ENCODE measurements at regions not wholly inside any gene's neighbourhood (a gene's known extent, or its start where the extent isn't known, plus 50 kb on each side); places are given as distances from the start of the nearest gene placed in this dataset.
"Not testable (repeated sequence)": the region's sequence is repeated elsewhere in the genome, so short reads cannot be mapped to it uniquely, and the experiment has no call there.

GRCh38 chr5:105163547-105163946, 1601.0 kb upstream of the NUDT12 start:
- DNase-seq (ENCODE audit: low read depth): no peak
- TF ChIP-seq CTCF (IDR thresholded peaks at IDR 0.05; ENCODE audit: low read depth, low read length, missing control alignments): no peak

GRCh38 chr5:105162557-105162956, 1600.0 kb upstream of the NUDT12 start:
- H3K4me3 ChIP-seq (ENCODE audit: low read depth, low read length); DNase-seq (ENCODE audit: low read depth): not testable (repeated sequence)

More at GRCh38 chr5:105163547-105163946, 1601.0 kb upstream of the NUDT12 start:
- H3K4me3 ChIP-seq (ENCODE audit: low read depth, low read length): no peak overlapping the region

- H3K4me3 ChIP-seq (ENCODE audit: low read depth, low read length): no peak overlapping the region
- DNase-seq (ENCODE audit: low read depth): no peak
- no peak for TF ChIP-seq CTCF (IDR thresholded peaks at IDR 0.05; ENCODE audit: low read depth, low read length, missing control alignments)
Observed at GRCh38 chr5:105158526-105158925, 1595.9 kb upstream of the NUDT12 start.

- TF ChIP-seq CTCF (IDR thresholded peaks at IDR 0.05; ENCODE audit: low read depth, low read length, missing control alignments): no peak
- H3K4me3 ChIP-seq (ENCODE audit: low read depth, low read length): no peak overlapping the region
- DNase-seq (ENCODE audit: low read depth): no peak
Observed at GRCh38 chr5:105150323-105150722, 1587.7 kb upstream of the NUDT12 start.

- no peak for DNase-seq (ENCODE audit: low read depth)
- no peak for TF ChIP-seq CTCF (IDR thresholded peaks at IDR 0.05; ENCODE audit: low read depth, low read length, missing control alignments)
- H3K4me3 ChIP-seq (ENCODE audit: low read depth, low read length): no peak overlapping the region
Observed at GRCh38 chr5:105146867-105147266, 1584.3 kb upstream of the NUDT12 start.

- no peak overlapping the region for H3K4me3 ChIP-seq (ENCODE audit: low read depth, low read length)
- DNase-seq (ENCODE audit: low read depth): no peak
- no peak for TF ChIP-seq CTCF (IDR thresholded peaks at IDR 0.05; ENCODE audit: low read depth, low read length, missing control alignments)
Observed at GRCh38 chr5:105145152-105145551, 1582.6 kb upstream of the NUDT12 start.

GRCh38 chr5:105134328-105134727, 1571.7 kb upstream of the NUDT12 start:
- H3K4me3 ChIP-seq (ENCODE audit: low read depth, low read length): no peak overlapping the region
- no peak for DNase-seq (ENCODE audit: low read depth)
- no peak for TF ChIP-seq CTCF (IDR thresholded peaks at IDR 0.05; ENCODE audit: low read depth, low read length, missing control alignments)

- DNase-seq (ENCODE audit: low read depth): no peak
- H3K4me3 ChIP-seq (ENCODE audit: low read depth, low read length): no peak overlapping the region
- TF ChIP-seq CTCF (IDR thresholded peaks at IDR 0.05; ENCODE audit: low read depth, low read length, missing control alignments): no peak
Observed at GRCh38 chr5:105133087-105133486, 1570.5 kb upstream of the NUDT12 start.

All from GM12864 (cell line).